Tibial nerve (tissue), 4 donors: ENCODE measurements at regions not wholly inside any gene's neighbourhood (a gene's known extent, or its start where the extent isn't known, plus 50 kb on each side); places are given as distances from the start of the nearest gene placed in this dataset.

Source experiments
- CTCF ChIP-seq, 5 experiments: fragments of 200-600 bp in 3 of 5; fragments of 450-650 bp in 2 of 5; sonication (generic) in 3 of 5; IDR thresholded peaks; one replicate each; pipeline ENCODE4 v1.5.1; 2016 to 2019; ENCODE audit warnings: antibody characterized with exemption in 5 of 5, mild to moderate bottlenecking in 3 of 5, moderate library complexity in 2 of 5
- EP300 ChIP-seq, 2 donors: sonication (generic); formaldehyde crosslinking; IDR thresholded peaks; one replicate each; pipeline ENCODE4 v1.6.1; 2017; ENCODE audit warnings: antibody characterized with exemption in 2 of 2, mild to moderate bottlenecking in 1 of 2
- POLR2A ChIP-seq, 2 donors: fragments of 450-650 bp; IDR thresholded peaks; one replicate each; pipeline ENCODE4 v1.6.1; 2017; ENCODE audit warnings: antibody characterized with exemption in 2 of 2, mild to moderate bottlenecking in 2 of 2, moderate library complexity in 2 of 2

- TF ChIP-seq POLR2A (IDR thresholded peaks at IDR 0.05): no peak
- TF ChIP-seq CTCF (IDR thresholded peaks at IDR 0.05): peak in 3 of 5 experiments; percentile 13 to 30 (median 15)
- TF ChIP-seq EP300 (IDR thresholded peaks at IDR 0.05): no peak
These were observed 391.0 kb downstream of the OMA1 start for GRCh38 chr1:58155418-58156123.
